Fibroblast of peridontal ligament (primary cell): ENCODE measurements at regions not wholly inside any gene's neighbourhood (a gene's known extent, or its start where the extent isn't known, plus 50 kb on each side); places are given as distances from the start of the nearest gene placed in this dataset.
"Not testable (repeated sequence)": the region's sequence is repeated elsewhere in the genome, so short reads cannot be mapped to it uniquely, and the experiment has no call there.

Experiments used
- DNase-seq: peaks from one replicate; pipeline ENCODE4 v3.0.0-alpha.2; 2010; ENCODE audit errors: extremely low read depth

DNA sequence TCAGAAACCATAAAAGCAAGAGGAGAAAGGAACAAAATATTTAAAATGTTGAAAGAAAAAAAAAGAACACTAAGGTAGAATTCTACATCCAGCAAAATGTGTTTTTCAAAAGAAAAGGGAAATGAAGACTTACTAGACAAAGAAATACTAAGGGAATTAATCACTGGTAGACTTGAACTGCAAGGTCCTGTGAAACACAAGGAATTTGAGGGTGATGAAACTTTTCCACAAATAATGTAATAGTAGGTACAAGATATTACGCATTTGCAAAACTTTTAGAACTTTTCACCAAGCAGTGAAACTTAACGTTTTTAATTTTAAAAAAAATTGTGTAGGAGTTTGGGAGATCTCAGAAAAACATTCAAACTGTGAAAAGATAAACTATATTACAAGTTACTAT lies 180.3 kb upstream of the MAGEB16 start:
- DNase-seq, result no peak

DNA sequence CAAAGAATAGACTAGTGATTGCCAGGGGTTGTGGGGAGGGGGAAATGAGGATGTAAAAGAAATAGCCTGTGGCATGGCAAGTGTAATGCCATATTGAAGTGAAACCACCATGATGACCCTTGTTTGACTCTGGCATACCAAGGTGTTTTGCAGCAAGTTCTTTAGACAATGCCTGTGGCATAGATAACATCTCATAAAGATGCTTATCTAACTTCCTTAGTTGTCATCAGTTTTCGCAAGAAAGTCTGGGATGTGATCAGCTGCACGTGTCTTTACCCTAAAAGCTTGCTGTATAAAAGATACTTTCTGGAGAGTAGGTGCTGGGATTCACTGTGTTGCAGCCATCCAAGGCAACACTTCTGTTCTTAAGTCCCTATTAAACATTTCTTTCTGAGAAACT lies 176.1 kb upstream of the MAGEB16 start:
- no peak for DNase-seq

DNA sequence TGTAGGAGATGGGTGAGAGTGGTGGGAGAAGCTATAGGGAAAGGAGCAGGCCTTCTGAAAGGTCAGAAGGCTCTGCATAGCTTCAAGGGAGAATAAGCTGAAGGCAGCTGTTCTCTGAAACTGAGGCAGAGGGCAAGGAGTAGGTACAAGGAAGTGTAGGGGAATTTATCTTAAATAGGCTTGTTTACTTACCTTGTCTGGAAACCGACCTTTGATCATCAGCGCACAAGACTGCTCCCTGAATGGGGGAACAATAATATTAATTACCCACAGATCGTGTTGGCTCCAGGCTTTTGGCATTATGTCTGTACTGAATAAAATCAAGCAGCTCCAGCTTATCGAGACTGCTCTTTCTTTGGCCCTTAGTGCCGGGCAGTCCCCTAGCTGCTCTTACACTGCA lies 175.5 kb upstream of the MAGEB16 start:
- DNase-seq, result no peak

DNA sequence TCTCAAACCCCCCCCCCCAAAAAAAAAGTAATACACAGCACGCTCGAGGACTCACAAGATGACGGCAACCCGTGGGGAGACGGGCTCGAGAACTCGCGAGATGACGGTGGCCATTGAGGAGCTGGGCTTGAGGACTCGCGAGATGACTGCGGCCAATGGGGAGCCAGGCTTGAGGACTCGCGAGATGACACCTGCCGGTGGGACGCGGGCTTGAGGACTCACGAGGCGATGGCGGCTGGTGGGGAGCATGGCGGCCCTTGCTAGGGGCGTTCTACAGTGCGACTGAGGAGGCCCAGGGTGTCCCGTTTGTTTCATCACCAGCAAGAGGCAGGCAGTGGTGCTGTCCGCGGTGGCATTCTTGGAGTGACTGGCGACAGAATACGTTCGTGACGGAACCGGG lies 172.4 kb upstream of the MAGEB16 start:
- no peak for DNase-seq

DNA sequence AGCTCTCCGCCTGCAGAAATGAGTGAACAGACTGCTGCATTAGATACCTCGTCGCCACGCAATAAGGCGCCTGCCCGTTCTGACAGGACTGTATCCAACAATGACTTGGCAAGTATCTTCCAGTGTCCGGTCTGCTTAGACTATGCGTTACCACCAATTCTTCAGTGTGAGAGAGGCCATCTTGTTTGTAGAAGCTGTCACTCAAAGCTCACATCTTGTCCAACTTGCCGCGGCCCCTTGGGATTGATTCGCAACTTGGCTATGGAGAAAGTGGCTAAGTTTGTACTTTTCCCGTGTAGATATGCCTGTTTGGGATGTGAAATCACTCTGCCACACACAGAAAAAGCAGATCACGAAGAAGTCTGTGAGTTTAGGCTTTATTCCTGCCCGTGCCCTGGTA lies 172.0 kb upstream of the MAGEB16 start:
- no peak for DNase-seq

DNA sequence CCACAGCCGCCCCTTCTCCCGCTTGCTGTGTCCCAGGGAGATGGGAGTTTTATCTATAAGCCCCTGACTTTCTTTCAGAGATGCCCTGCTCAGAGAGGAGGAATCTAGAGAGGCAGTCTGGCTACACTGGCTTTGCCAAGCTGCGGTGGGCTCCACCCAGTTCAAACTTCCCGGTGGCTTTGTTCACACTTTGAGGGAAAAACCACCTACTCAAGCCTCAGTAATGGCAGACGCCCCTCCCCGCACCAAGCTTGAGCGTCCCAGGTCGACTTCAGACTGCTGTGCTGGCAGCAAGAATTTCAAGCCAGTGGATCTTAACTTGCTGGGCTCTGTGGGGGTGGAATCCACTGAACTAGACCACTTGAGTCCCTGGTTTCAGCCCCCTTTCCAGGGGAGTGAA lies 162.2 kb upstream of the MAGEB16 start:
- not testable (repeated sequence) for DNase-seq

DNA sequence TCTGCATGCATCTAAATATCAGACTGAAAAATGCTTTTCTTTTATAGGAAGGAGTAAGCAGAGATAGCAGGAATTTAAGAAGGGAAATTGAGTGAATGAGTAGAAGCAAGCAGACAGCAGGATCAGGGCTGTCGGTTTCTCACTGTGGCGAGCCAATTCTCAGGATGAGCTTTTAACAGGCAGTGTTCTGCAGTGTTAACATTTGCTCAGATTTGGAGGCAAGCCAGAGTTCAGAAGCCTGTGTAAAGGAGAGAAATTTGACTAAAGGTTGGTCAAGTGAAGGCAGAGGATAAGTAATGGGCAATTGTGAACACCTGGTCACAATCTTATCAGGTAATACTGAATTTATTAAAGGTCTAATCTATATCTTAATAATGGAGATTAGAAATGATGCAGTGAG lies 133.3 kb upstream of the MAGEB16 start:
- DNase-seq, result no peak

DNA sequence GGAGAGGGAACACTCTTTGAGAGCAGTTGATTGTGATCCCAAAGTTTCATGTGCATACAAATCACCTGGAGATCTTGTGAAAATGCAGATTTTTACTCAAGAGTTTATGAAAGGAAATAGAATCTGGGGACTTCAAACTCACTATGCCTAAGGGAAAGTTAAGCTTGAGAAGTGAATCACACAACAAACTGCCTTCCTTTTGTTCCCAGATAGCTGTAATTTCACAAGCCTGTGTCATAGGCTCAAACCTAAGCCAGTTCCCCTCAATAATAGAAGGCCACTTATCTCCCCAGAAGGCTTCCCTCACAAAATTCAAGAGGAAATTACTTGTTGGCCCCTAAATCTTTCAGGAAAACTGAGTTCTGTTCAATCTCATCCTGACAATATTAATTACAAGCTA lies 132.8 kb upstream of the MAGEB16 start:
- DNase-seq, result no peak

DNA sequence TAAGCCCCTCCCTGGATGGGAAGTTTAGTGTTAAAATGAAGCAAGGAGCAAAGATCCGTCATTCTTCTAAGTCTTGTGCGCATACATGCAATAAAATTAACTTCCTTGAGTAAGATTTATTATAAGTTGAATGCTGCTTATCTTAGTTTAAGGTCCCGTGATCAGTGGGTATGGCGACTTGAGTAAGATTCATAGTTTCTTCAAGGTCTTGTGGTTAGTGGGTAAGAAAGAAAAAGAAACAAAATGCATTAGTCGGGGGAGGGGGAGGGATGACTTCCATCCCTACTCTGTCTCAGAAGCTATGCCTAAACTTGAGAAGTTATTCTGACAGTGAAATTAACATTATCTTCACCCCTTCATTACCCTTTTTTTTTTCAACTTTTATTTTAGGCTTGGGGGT lies 127.3 kb upstream of the MAGEB16 start:
- DNase-seq, result no peak

DNA sequence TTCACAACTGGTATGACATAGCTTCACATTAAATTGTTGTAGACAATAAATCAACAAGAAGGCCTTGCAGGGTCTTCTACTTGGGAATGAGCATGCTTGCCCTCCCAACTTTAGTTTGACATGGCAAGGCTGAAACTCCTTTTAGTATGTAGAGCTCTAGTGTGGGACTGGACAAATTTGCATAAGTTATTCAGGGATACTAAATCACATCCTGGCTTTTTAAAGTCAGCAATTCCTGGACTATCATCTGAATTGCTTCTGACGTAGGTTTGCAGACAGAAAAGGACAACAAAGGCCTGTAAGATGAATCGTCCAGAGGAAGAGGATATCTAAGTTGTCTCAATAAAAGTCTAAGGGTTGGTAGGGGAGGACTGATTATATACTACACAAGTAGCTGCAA lies 123.0 kb upstream of the MAGEB16 start:
- no peak for DNase-seq

DNA sequence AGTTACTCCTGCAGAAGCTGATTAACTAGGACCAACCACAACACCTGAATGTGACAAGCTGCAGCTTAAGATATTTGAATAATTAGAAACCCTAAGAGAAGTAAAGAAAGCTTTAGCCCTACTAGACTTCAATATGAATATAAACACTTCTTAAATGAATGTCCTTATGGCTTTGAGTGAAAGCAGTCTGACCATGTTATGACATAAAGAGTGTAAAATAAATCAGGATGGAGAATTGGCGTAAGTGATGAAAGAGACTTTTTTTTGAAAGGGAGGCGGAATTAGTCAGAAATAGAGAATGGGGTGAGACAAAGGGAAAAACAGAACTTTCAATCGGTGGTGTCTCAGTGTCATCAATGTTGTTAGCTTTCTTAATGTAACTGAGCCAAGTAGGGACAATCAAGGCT lies 117.2 kb upstream of the MAGEB16 start:
- no peak for DNase-seq

DNA sequence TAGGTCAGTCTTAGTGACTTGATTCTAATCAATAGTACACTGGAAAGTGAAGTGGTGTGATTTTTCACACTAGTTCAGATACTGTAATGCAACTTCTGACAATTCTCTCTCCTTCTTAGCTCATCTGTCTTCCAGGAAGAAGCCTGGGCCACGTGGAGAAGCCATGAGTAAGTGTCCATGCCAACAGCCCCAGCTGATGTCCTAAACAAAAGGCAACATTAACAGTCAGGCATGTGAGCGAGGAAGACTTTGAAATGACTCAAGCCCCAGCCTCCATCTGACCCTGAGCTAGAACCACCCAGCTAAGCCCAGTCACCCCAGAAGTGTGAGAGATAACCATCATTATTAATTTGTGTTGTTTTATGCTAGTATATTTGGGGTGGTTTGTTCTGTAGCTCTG lies 115.7 kb upstream of the MAGEB16 start:
- DNase-seq, result no peak

DNA sequence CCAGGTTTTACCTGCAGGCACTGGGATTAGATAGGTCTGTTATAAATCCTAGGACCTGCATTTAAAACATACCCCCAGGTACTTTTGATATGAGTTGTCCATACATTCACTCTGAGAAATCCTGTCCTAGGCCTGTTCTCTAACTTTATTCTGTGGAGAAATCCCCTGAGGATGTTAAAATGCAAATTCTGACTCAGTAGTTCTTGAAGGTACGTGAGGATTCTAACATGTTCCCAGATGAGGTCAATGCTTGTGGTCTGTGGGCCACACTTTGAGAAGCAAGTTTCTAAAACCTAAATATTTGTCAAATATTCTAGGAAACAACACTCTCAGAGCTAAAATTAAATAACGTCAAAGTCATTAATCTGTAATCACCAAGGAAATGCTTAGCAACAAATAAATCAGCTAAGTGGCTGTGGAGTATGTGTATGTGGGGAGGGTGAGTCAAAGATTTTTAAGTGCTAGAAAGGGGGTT lies 101.3 kb upstream of the MAGEB16 start:
- DNase-seq, result no peak

DNA sequence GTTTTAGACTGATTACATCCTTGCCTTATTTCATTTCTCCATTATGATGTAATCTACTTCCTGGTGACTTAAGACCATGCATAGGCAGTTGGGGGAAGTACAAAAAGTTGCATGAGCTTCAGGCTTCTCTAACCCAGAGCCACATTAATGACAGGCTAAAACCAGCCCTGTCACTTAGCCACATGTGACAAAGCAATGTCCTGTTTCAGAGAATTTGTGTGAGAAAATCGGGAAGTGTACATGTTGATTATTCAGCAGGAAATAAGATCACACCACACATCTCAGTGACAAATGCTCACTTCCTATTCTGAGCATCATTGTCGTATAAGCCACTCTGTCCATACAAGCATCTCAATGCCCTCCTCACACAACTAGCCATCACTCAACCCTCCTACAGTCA lies 98.5 kb upstream of the MAGEB16 start:
- no peak for DNase-seq

DNA sequence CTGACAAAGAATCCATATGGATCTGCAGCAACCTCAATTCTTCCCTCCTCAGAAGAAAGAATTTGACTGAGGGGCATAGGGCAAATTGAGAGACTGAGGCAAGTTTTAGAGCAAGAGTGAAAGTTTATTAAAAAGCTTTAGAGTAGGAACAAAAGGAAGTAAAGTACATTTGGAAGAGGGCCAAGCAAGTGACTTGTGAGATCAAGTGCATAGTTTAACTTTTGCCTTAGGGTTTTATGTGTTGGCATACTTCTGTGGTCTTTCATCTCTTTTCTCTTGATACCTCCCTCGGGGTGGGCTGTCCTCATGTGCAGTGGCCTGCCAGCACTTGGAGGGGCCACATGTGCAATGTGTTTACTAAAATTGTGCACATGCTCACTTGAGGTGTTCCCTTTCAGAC lies 98.0 kb upstream of the MAGEB16 start:
- no peak for DNase-seq

DNA sequence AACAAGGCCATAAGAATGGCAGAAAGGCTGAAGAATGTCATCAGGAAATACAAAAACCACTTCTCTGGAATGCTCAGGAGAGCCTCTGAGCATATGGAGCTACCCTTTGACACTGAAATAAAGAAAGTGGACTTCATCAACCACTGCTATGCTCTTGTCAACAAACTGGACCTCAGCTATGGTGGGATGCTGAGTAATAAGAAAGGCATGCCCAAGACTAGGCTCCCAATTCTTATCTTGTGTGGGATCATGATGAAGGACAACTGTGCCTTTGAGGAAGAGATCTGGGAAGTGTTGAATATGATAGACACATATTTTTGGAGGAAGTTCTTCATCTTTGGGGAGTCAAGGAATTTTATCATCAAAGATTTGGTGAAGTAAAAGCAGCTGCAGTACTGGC lies 86.9 kb upstream of the MAGEB16 start:
- no peak for DNase-seq

DNA sequence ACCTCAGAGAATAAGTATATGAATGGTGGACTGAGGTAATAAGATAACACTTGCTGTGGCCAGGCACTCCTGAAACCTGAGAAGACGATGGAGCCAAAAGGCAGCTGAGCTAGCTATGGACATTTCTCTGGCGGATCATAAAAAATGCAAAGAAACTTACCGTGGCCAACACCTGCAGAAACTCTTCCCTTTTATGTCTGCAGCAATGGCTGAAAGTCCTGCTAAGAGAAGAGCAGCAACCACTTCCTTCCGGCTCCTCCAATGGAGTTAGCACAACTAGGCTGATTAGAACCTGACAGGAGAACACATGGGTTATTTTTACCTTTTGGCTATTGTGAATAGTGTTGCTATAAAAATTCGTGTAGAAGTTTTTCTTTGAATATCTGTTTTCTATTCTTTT lies 76.0 kb upstream of the MAGEB16 start:
- no peak for DNase-seq

DNA sequence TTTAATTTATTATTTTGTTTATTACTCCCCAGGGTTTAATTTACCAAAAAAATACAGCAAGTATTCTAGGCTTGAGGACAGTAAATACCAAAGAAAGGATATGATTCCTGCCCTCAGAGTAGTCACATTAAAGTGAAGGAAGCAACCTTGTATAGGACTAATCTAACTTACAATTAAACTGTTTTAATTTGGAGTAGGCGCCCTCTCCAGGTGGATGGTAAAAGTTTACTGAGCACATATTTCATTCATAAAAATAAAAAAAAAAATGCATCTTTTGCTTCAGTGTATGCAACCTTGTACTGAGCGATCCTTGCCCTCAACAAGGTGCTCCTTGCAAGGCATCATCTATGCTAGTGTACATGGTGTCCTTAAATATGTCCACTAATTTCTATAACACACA lies 72.0 kb upstream of the MAGEB16 start:
- DNase-seq, result peak; percentile 3

DNA sequence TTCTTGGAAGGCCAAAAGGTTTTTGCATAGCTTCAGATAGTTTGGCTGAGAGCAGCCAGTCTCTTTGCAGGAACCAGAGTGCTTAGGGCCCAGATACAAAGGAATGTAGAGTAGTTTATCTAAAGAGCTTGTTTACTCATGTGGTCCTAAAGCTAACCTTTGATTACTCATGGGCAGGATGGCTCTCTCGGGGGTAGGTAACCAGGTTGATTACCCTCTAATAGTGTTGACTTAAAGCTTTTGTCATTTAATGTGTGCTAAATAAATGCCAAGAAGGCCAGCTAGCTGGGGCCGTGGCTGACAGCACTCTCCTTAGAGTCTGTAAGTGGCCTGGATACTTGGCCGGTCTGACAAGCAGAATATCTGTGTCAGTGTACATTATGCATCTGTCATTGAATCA lies 69.7 kb upstream of the MAGEB16 start:
- no peak for DNase-seq

DNA sequence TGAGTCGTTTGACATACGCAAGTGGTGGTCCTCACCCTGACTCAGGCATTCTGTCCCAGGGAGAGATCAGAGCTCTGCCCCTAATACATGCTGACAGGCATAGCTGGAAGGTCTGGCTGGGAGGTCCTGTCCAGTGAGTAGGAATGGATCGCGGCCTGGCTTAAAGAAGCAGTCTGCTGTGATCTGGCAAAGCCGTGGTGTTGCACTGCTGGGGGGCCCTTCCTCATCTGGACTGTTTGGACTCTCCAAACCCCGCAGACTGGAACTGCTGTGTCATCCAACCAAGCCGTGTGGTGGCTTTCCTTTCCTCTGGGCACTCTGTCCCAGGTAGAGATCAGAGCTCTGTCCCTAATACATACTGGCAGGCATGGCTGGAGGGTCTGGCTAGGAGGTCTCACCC lies 64.3 kb upstream of the MAGEB16 start:
- no peak for DNase-seq

DNA sequence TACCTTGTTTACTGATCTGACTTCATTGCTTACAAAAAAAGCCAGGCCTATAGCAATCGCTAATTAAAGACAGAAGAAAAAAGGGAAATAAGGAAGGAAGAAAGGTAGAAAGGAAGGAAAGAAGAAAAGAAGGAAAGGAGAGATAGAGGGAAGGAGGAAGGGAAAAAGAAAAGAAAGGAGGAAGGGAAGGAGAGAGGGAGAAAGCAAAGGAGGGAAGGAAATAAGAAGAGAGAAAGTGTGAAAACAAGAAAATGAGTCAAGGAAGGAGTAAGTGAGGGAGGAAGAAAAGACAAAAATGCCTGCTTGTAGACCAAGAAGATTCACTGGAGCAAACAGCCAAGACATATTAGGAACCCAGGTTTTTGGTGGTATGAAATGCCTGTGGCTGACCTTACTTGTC lies 57.0 kb upstream of the MAGEB16 start:
- no peak for DNase-seq

DNA sequence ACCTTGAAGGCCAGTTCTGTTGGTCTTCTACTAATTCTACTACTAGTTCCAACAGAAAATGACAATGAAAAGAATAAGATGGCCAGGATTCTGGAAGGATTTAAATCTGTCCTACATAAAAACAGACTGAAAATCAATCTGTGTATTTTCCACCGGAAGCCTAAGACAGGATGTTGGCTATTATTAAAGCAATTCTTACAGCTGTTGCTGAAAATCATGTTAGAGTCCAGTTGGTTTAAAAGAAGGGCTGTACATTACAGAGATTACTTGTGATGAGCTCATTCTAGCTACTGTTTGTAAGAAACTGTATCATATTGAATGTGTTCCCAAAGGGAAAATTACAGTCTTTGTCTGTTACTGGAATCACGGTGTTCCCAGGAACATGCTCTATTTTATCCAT lies 54.8 kb upstream of the MAGEB16 start:
- no peak for DNase-seq
